Kidney epithelial cell (primary cell): ENCODE measurements at regions not wholly inside any gene's neighbourhood (a gene's known extent, or its start where the extent isn't known, plus 50 kb on each side); places are given as distances from the start of the nearest gene placed in this dataset.

Source experiments
- DNase-seq: peaks from one replicate; pipeline ENCODE4 v3.0.0-alpha.2; 2010; ENCODE audit warnings: low read depth
- H3K27me3 ChIP-seq: 2 replicates; pipeline ENCODE4 v1.6.0; 2011; ENCODE audit warnings: low read length; ENCODE audit not compliant: control insufficient read depth, insufficient read depth
- H3K36me3 ChIP-seq: 2 replicates; pipeline ENCODE4 v1.5.1; 2011; ENCODE audit warnings: low read length; ENCODE audit not compliant: control insufficient read depth, insufficient read depth
- H3K4me3 ChIP-seq: 2 replicates; pipeline ENCODE4 v1.5.1; 2011; ENCODE audit warnings: low read depth, mild to moderate bottlenecking, control low read depth, low read length
- TF ChIP-seq, protein P1 (sequence below): IDR thresholded peaks from 2 replicates; pipeline ENCODE4 v1.5.1; 2011; ENCODE audit warnings: mild to moderate bottlenecking, moderate library complexity, low read length, control low read depth, inconsistent platforms; ENCODE audit not compliant: insufficient read depth, poor library complexity, severe bottlenecking

DNA sequence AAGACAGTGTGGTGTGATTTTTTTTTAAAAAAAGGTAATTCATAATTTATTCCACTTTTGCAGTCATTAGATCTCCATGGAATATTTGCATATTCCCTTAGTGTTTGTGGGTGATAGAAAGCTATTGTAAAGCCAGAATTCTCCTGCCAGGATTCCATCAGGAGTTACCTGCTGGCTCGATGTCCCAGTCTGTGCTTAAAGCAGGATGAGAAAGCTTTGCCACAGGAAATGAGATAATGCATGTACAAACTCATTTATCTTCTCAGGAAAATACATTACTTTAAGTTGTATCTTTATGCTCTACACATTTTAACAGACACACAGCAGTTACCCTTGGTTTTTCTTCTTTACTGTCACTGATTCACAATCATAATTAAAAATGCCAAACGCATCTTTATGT, 553.0 kb downstream of the CD109 start:
- TF ChIP-seq, protein P1, sequence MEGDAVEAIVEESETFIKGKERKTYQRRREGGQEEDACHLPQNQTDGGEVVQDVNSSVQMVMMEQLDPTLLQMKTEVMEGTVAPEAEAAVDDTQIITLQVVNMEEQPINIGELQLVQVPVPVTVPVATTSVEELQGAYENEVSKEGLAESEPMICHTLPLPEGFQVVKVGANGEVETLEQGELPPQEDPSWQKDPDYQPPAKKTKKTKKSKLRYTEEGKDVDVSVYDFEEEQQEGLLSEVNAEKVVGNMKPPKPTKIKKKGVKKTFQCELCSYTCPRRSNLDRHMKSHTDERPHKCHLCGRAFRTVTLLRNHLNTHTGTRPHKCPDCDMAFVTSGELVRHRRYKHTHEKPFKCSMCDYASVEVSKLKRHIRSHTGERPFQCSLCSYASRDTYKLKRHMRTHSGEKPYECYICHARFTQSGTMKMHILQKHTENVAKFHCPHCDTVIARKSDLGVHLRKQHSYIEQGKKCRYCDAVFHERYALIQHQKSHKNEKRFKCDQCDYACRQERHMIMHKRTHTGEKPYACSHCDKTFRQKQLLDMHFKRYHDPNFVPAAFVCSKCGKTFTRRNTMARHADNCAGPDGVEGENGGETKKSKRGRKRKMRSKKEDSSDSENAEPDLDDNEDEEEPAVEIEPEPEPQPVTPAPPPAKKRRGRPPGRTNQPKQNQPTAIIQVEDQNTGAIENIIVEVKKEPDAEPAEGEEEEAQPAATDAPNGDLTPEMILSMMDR = no peak
- H3K4me3 ChIP-seq = no peak overlapping the region
- H3K36me3 ChIP-seq = no peaks in the 10 kb centered on the region
- DNase-seq = no peak
- H3K27me3 ChIP-seq = no peaks in the 10 kb centered on the region

DNA sequence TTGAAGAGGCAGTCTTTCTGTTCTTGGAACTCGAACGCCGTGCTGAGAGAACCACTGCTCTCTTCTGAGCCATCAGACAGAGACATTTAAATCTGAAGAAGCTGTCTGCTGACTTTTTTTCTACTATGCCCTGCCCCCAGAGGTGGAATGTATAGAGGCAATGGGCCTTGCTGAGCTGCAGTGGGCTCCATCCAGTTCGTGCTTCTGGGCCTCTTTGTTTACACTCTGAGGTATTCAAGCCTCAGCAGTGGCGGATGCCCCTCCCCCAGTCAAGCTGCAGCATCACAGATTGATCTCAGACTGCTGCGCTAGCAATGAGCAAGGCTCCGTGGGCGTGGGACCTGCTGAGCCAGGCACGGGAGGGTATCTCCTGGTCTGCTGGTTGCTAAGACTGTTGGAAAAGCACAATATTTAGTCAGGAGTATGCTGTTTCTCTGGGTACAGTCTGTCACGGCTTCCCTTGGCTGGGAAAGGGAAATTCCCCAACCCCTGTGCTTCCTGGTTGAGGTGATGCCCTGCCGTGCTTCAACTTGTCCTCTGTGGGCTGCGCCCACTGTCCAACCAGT, 526.8 kb downstream of the CD109 start:
- no peak for DNase-seq
- TF ChIP-seq, protein P1 = no peak
- no peak overlapping the region for H3K4me3 ChIP-seq

DNA sequence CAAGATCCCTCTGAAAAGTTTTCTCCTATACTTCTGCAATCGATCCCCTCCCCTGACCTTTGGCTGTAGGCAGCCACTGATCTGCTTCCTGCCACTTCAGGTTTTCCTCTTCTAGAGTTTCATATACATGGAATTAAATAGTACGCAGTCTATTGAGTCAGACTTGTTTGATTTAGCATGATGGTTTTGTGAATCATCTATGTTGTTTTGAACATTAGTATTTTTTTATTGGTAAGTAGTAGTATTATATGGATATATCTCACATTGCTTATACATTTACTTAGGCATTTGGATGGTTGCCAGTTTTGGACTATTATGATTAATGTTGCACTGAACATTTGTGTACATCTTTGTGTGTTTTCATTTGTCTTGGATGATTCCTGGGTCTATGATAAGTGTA, 518.0 kb downstream of the CD109 start:
- H3K27me3 ChIP-seq = no peaks in the 10 kb centered on the region
- no peaks in the 10 kb centered on the region for H3K36me3 ChIP-seq
- TF ChIP-seq, protein P1 = no peak
- DNase-seq = no peak
- H3K4me3 ChIP-seq = no peak overlapping the region

More for the DNA sequence above, 526.8 kb downstream of the CD109 start:
- no peaks in the 10 kb centered on the region for H3K36me3 ChIP-seq
- no peaks in the 10 kb centered on the region for H3K27me3 ChIP-seq

DNA sequence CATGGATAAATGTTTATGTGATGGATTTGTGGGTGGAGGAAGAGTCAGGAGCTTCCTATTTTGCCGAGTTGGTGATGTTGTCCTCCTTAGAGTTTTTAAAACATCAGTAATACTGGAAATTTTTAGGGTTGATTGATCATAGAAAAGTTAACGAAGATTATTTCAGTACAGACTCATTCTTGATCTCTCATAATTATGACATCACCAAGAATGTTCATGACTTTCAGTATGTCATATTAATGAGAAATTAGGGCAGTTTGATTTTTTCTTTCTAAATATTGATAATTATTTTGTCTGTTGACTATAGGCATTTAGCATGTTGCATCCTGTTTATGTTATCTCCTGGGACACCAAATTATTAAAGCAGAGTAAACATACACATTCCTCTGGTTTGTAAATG, 512.2 kb downstream of the CD109 start:
- no peak for DNase-seq
- Histone ChIP-seq H3K4me3 (no peak overlapping the region), H3K36me3 (no peaks in the 10 kb centered on the region), H3K27me3 (no peaks in the 10 kb centered on the region)
- TF ChIP-seq, protein P1 = no peak

DNA sequence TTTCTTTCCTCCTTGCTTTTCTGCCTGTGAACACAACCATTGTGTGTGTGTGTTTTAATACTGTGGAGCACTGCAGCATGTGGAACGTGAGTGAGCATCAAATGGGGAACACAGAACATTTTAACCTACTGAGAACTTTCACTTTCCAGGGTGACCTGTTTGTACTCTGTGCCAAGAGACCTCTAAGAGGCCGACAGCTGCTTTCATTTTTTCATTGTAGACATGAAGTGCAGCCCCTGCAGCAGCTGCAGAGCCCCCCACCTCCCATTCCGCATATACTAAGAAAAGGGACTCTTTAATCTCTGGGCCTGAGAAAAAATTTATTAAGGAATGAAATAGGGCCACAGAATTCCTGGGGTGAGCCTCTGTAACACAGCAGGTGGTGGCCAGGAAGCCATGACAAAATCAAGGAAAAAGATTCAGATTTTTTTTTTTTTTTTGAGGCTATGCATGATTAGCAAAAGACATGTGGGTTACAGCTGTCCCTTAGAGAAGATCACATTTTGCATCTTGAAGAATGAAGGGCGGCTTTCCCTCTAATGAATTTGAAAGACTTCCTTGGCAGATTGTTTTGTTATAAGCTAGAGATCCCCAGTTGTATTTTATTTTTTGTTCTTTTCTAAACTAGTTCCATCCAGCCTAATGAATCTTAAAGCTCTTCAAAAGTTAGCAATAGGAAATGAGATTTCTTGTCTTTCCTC, 503.4 kb downstream of the CD109 start:
- DNase-seq = no peak
- no peaks in the 10 kb centered on the region for H3K36me3 ChIP-seq
- no peaks in the 10 kb centered on the region for H3K27me3 ChIP-seq
- H3K4me3 ChIP-seq = no peak overlapping the region
- TF ChIP-seq, protein P1 = no peak

DNA sequence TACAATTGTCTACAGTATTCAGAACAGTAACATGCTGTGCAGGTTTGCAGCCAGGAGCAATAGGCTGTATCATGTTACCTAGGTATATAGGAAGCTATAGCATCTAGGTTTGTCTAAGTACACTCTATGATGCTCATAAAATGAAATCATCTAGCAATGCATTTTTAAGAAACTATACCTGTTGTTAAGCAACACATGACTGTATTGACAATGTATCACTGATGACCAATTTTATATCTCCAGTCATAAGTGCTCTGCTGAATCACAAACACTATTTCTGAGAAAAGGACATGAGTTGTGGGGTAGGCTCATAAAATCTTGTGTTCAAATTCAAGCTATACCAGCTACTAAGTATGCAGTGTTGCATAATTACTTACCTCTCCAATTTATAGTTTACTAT, 501.3 kb downstream of the CD109 start:
- Histone ChIP-seq H3K27me3 (no peaks in the 10 kb centered on the region), H3K4me3 (no peak overlapping the region), H3K36me3 (no peaks in the 10 kb centered on the region)
- no peak for DNase-seq
- TF ChIP-seq, protein P1 = no peak
